NT2/D1 (cell line): ENCODE measurements at regions not wholly inside any gene's neighbourhood (a gene's known extent, or its start where the extent isn't known, plus 50 kb on each side); places are given as distances from the start of the nearest gene placed in this dataset.

Experiments
- YY1 ChIP-seq: IDR thresholded peaks from 2 replicates; pipeline ENCODE4 v1.6.1; 2011; ENCODE audit not compliant: insufficient read length, insufficient read depth
- ZNF274 ChIP-seq: IDR thresholded peaks from 2 replicates; pipeline ENCODE4 v1.6.1; 2011; ENCODE audit warnings: mild to moderate bottlenecking, low read depth, low read length

GRCh38 chr16:73921295-73921694 is 375.3 kb upstream of the PSMD7 start:
- TF ChIP-seq ZNF274 (no peak), YY1 (no peak)
